NB4 (cell line): ENCODE measurements at regions not wholly inside any gene's neighbourhood (a gene's known extent, or its start where the extent isn't known, plus 50 kb on each side); places are given as distances from the start of the nearest gene placed in this dataset.
"Not testable (repeated sequence)": the region's sequence is repeated elsewhere in the genome, so short reads cannot be mapped to it uniquely, and the experiment has no call there.

Source experiments
- DNase-seq: peaks from one replicate; pipeline ENCODE4 v3.0.0; 2010; ENCODE audit warnings: low read depth
- H3K4me3 ChIP-seq: one replicate; pipeline ENCODE4 v1.5.1; 2011; ENCODE audit warnings: mild to moderate bottlenecking, low read depth, low read length, moderate library complexity
- CTCF ChIP-seq: IDR thresholded peaks from one replicate; pipeline ENCODE4 v1.5.1; 2012; ENCODE audit warnings: low read depth, low read length
- MAX ChIP-seq: IDR thresholded peaks from 2 replicates; pipeline ENCODE4 v1.6.1; 2011; ENCODE audit warnings: low read depth, low read length
- MYC ChIP-seq: IDR thresholded peaks from 2 replicates; pipeline ENCODE4 v1.6.1; 2011; ENCODE audit warnings: low read depth, low read length
- POLR2A ChIP-seq: IDR thresholded peaks from 2 replicates; pipeline ENCODE4 v1.6.1; 2011; ENCODE audit warnings: mild to moderate bottlenecking; ENCODE audit not compliant: insufficient read length; ENCODE audit errors: extremely low read depth

- TF ChIP-seq POLR2A (no peak), MYC (no peak), CTCF (no peak), MAX (no peak)
- no peak for DNase-seq
- no peak overlapping the region for H3K4me3 ChIP-seq
Observed at GRCh38 chr6:84329077-84329476, 101.6 kb upstream of the CEP162 start.

GRCh38 chr6:84317463-84317862 lies 90.0 kb upstream of the CEP162 start:
- no peak for DNase-seq
- no peak overlapping the region for H3K4me3 ChIP-seq
- TF ChIP-seq MAX (no peak), POLR2A (no peak), MYC (no peak), CTCF (no peak)

GRCh38 chr6:84314377-84314898 lies 87.0 kb upstream of the CEP162 start:
- DNase-seq, result no peak
- H3K4me3 ChIP-seq, result no peak overlapping the region
- TF ChIP-seq POLR2A (no peak), MAX (no peak), MYC (no peak), CTCF (no peak)

- no peak overlapping the region for H3K4me3 ChIP-seq
- DNase-seq, result no peak
- TF ChIP-seq POLR2A (no peak), MYC (no peak), CTCF (no peak)
Observed at GRCh38 chr6:84309336-84309735, 81.9 kb upstream of the CEP162 start.

- DNase-seq, result no peak
- no peak overlapping the region for H3K4me3 ChIP-seq
- TF ChIP-seq MAX, result no peak
- TF ChIP-seq CTCF, result no peak
- no peak for TF ChIP-seq MYC
- no peak for TF ChIP-seq POLR2A
Observed at GRCh38 chr6:84304881-84305280, 77.4 kb upstream of the CEP162 start.

GRCh38 chr6:84291033-84291432 lies 63.6 kb upstream of the CEP162 start:
- H3K4me3 ChIP-seq, DNase-seq: not testable (repeated sequence)
